K562 (cell line): ENCODE measurements at regions not wholly inside any gene's neighbourhood (a gene's known extent, or its start where the extent isn't known, plus 50 kb on each side); places are given as distances from the start of the nearest gene placed in this dataset.

ENCODE experiments used
- ATAC-seq: fragments of 200-7000 bp; cut with Tn5 transposase; 3 replicates; pipeline ENCODE4 v1.9.1; 2020; ENCODE audit warnings: moderate library complexity
- BruUV-seq: library from RNA; stranded (reverse); fragments of 400-500 nt; replicated peaks from 2 replicates; lab custom pipeline; 2021; lab: Mats Ljungman, UMichigan
- CTCF ChIA-PET: fragments of 300-600 bp; formaldehyde crosslinking; extraction: SDS; loops from one replicate; lab custom pipeline; 2021; ENCODE audit warnings: low intra/inter-chr PET ratio; lab: Yijun Ruan, JAX
- POLR2A ChIA-PET: fragments of 300-600, 350-650 bp; sonication (Branson Sonifier 250); formaldehyde crosslinking; extraction: SDS; loops from one replicate; lab custom pipeline; 2021; ENCODE audit warnings: antibody characterized with exemption, inconsistent platforms; lab: Yijun Ruan, JAX
- DNase-seq, 4 experiments: peaks; one replicate each; pipeline versions ENCODE4 v3.0.0 to v3.0.0-alpha.2; 2011 to 2018; ENCODE audit warnings: low spot score in 3 of 4, mixed read lengths in 3 of 4; ENCODE audit errors: extremely low read depth in 1 of 4
- FAIRE-seq: peaks from 2 replicates; lab custom pipeline; 2011; peaks lifted over from hg19 to GRCh38; lab: Jason Lieb, UNC
- H2AFZ ChIP-seq: 2 replicates; pipeline ENCODE4 v1.6.0; 2011; ENCODE audit warnings: low read depth, low read length, control low read depth, inconsistent platforms
- H3K27ac ChIP-seq: fragments of 200-600 bp; 3 replicates; pipeline ENCODE4 v1.8.0; 2011; ENCODE audit warnings: low read depth, mild to moderate bottlenecking, control low read depth, inconsistent platforms, low read length, moderate library complexity, mixed read lengths; ENCODE audit errors: extremely low read depth
- H3K27me3 ChIP-seq, 2 experiments: fragments of 300-600 bp in 1 of 2; 2 replicates in 1 of 2; 3 replicates in 1 of 2; pipeline versions ENCODE4 v1.6.0 to v1.8.0; 2011; ENCODE audit warnings: inconsistent platforms in 2 of 2, low read length in 2 of 2, mild to moderate bottlenecking in 1 of 2, mixed read lengths in 1 of 2, moderate library complexity in 1 of 2; ENCODE audit not compliant: control insufficient read depth in 2 of 2, insufficient read depth in 2 of 2
- H3K36me3 ChIP-seq: fragments of 300-600 bp; 3 replicates; pipeline ENCODE4 v1.8.0; 2011; ENCODE audit warnings: mild to moderate bottlenecking, low read length, inconsistent platforms; ENCODE audit not compliant: control insufficient read depth, insufficient read depth
- H3K4me1 ChIP-seq, 2 experiments: fragments of 200-600 bp in 1 of 2; replicated peaks in 1 of 2; 2 replicates in 1 of 2; 3 replicates in 1 of 2; pipeline versions ENCODE4 v1.5.1 to v1.8.0; 2011; ENCODE audit warnings: inconsistent platforms in 2 of 2, low read length in 2 of 2, mild to moderate bottlenecking in 1 of 2, mixed read lengths in 1 of 2, moderate library complexity in 1 of 2; ENCODE audit not compliant: control insufficient read depth in 2 of 2, insufficient read depth in 2 of 2
- H3K4me2 ChIP-seq: 2 replicates; pipeline ENCODE4 v1.6.1; 2011; ENCODE audit warnings: low read length, control low read depth, inconsistent platforms, mixed read lengths; ENCODE audit not compliant: insufficient read depth
- H3K4me3 ChIP-seq: fragments of 200-600 bp; sonication (generic), shearing (Covaris generic); 2 replicates; pipeline ENCODE4 v1.5.1; 2016; ENCODE audit warnings: control low read depth, inconsistent platforms
- H3K79me2 ChIP-seq: fragments of 200-600 bp; 3 replicates; pipeline ENCODE4 v1.8.0; 2011; ENCODE audit warnings: low read length, inconsistent platforms; ENCODE audit not compliant: control insufficient read depth, insufficient read depth
- H3K9ac ChIP-seq, 2 experiments: 2 replicates each; pipeline versions ENCODE4 v1.6.0 to v1.6.1; 2011; ENCODE audit warnings: low read depth in 2 of 2, low read length in 2 of 2, control low read depth in 1 of 2, inconsistent platforms in 1 of 2, mild to moderate bottlenecking in 1 of 2, mixed read lengths in 1 of 2; ENCODE audit not compliant: insufficient read depth in 1 of 2
- H3K9me1 ChIP-seq: one replicate; pipeline ENCODE4 v1.6.0; 2011; ENCODE audit warnings: inconsistent platforms, mild to moderate bottlenecking, low read length, moderate library complexity; ENCODE audit not compliant: control insufficient read depth, insufficient read depth
- H3K9me3 ChIP-seq: replicated peaks from 2 replicates; pipeline ENCODE4 v1.5.1; 2011; ENCODE audit warnings: low read depth, low read length, inconsistent platforms; ENCODE audit not compliant: control insufficient read depth, insufficient read depth
- H4K20me1 ChIP-seq: replicated peaks from 2 replicates; pipeline ENCODE4 v1.6.1; 2011; ENCODE audit warnings: low read length, inconsistent platforms, mixed read lengths; ENCODE audit not compliant: control insufficient read depth, insufficient read depth
- ASH1L ChIP-seq: fragments of 450-650 bp; IDR thresholded peaks from 2 replicates; pipeline ENCODE4 v1.6.1; 2018; ENCODE audit warnings: borderline replicate concordance, mild to moderate bottlenecking, low read depth; ENCODE audit not compliant: partially characterized antibody
- BACH1 ChIP-seq: fragments of 200-800 bp; sonication (Bioruptor generic); IDR thresholded peaks from 2 replicates; pipeline ENCODE4 v1.6.1; 2016; ENCODE audit warnings: missing genetic modification characterization, missing compliant biosample characterization
- ELF4 ChIP-seq: fragments of 450-650 bp; formaldehyde crosslinking; IDR thresholded peaks from 2 replicates; pipeline ENCODE4 v1.4.0; 2022; ENCODE audit warnings: missing genetic modification characterization
- ETV6 ChIP-seq, 3 experiments: fragments of 150-350 bp in 1 of 3; sonication (generic) in 1 of 3; formaldehyde crosslinking in 1 of 3; IDR thresholded peaks; 2 replicates each; pipeline versions ENCODE4 v1.6.1 to v1.8.0; 2014 to 2022; ENCODE audit warnings: borderline replicate concordance in 2 of 3, low read depth in 2 of 3, antibody characterized with exemption in 1 of 3, low read length in 1 of 3, mild to moderate bottlenecking in 1 of 3, missing genetic modification reagents in 1 of 3
- HNRNPUL1 ChIP-seq: fragments of 200-400 bp; formaldehyde crosslinking; IDR thresholded peaks from 2 replicates; pipeline ENCODE4 v1.6.1; 2017; ENCODE audit warnings: low read length
- IRF2 ChIP-seq: sonication (generic); formaldehyde crosslinking; IDR thresholded peaks from 2 replicates; pipeline ENCODE4 v1.8.1; 2022; ENCODE audit warnings: mild to moderate bottlenecking, missing genetic modification reagents
- JUNB ChIP-seq: fragments of 450-650 bp; formaldehyde crosslinking; conservative IDR thresholded peaks from 2 replicates; pipeline ENCODE4 v1.4.0; 2020; ENCODE audit warnings: mild to moderate bottlenecking
- MIER1 ChIP-seq: fragments of 450-650 bp; IDR thresholded peaks from 2 replicates; pipeline ENCODE4 v1.6.1; 2016; ENCODE audit warnings: antibody characterized with exemption, mild to moderate bottlenecking, low read depth
- NCOA4 ChIP-seq: fragments of 450-650 bp; IDR thresholded peaks from 2 replicates; pipeline ENCODE4 v1.6.1; 2018; ENCODE audit warnings: mild to moderate bottlenecking; ENCODE audit not compliant: partially characterized antibody
- PTRF ChIP-seq: fragments of 450-650 bp; IDR thresholded peaks from 2 replicates; pipeline ENCODE4 v1.6.1; 2016; ENCODE audit warnings: mild to moderate bottlenecking, missing genetic modification characterization, missing compliant biosample characterization
- RBM14 ChIP-seq: fragments of 200-400 bp; formaldehyde crosslinking; IDR thresholded peaks from 2 replicates; pipeline ENCODE4 v1.6.1; 2018; ENCODE audit warnings: low read depth, mild to moderate bottlenecking, low read length, moderate library complexity, borderline replicate concordance; ENCODE audit not compliant: insufficient read depth
- RNF2 ChIP-seq: sonication (generic); IDR thresholded peaks from 2 replicates; pipeline ENCODE4 v1.6.1; 2016
- SMARCC2 ChIP-seq: fragments of 450-650 bp; IDR thresholded peaks from 2 replicates; pipeline ENCODE4 v1.6.1; 2017; ENCODE audit warnings: antibody characterized with exemption, moderate library complexity, mild to moderate bottlenecking, low read depth
- ZBTB26 ChIP-seq: fragments of 450-650 bp; formaldehyde crosslinking; IDR thresholded peaks from 2 replicates; pipeline ENCODE4 v1.4.0; 2022; ENCODE audit warnings: missing genetic modification characterization
- ZFX ChIP-seq: sonication (generic); formaldehyde crosslinking; IDR thresholded peaks from 2 replicates; pipeline ENCODE4 v1.8.0; 2022; ENCODE audit warnings: mild to moderate bottlenecking, missing genetic modification reagents, moderate library complexity
- ZNF140 ChIP-seq: fragments of 250-450 bp; sonication (Bioruptor Pico); IDR thresholded peaks from 2 replicates; pipeline ENCODE4 v1.8.0; 2021; ENCODE audit warnings: moderate library complexity, mild to moderate bottlenecking, inconsistent platforms
- ZNF3 ChIP-seq: fragments of 250-450 bp; sonication (Bioruptor Pico); IDR thresholded peaks from 2 replicates; pipeline ENCODE4 v1.5.0; 2021; ENCODE audit warnings: mild to moderate bottlenecking, moderate library complexity
- ZNF445 ChIP-seq: fragments of 250-450 bp; sonication (Bioruptor Pico); IDR thresholded peaks from 2 replicates; pipeline ENCODE4 v1.4.0; 2020; ENCODE audit warnings: low read depth, mild to moderate bottlenecking, moderate library complexity
- ZNF76 ChIP-seq: fragments of 250-450 bp; sonication (Bioruptor Pico); IDR thresholded peaks from 2 replicates; pipeline ENCODE4 v1.4.0; 2020; ENCODE audit warnings: mild to moderate bottlenecking, moderate library complexity, borderline replicate concordance
- ZNF77 ChIP-seq: fragments of 250-450 bp; sonication (Bioruptor Pico); IDR thresholded peaks from 2 replicates; pipeline ENCODE4 v1.5.0; 2020
- WGBS: fragments of 100-300 bp; shearing (Covaris generic); methylation state at CpG from one replicate; pipeline ENCODE4 v1.1.6; 2016; ENCODE audit warnings: low coverage, mixed read lengths; ENCODE audit not compliant: insufficient coverage; ENCODE audit errors: missing lambda C conversion rate; 5-methylcytosine and 5-hydroxymethylcytosine counted together
- in situ Hi-C: fragments of 300-500 bp; cut with MboI; formaldehyde crosslinking; loops from 4 replicates; pipeline ENCODE4 v1.15.0; 2018; ENCODE audit warnings: inconsistent platforms, mixed read lengths
- intact Hi-C: fragments of 100-400 bp; cut with micrococcal nuclease; formaldehyde crosslinking; loops from 2 replicates; pipeline ENCODE4 v1.14.2; 2022

- FAIRE-seq (no peak), ATAC-seq (no peak), DNase-seq (no peak)
- Histone ChIP-seq H3K4me2 (no peak overlapping the region), H3K27me3 (no peaks in the 10 kb centered on the region), H3K27ac (no peak overlapping the region), H3K9ac (no peak overlapping the region), H2AFZ (no peak overlapping the region), H3K9me1 (no peaks in the 10 kb centered on the region), H3K36me3 (no peaks in the 10 kb centered on the region), H3K9me3 (no peaks in the 10 kb centered on the region), H3K79me2 (no peaks in the 10 kb centered on the region), H3K4me1 (no peaks in the 10 kb centered on the region; a peak in 1 of 5 replicates), H3K4me3 (no peak overlapping the region), H4K20me1 (no peaks in the 10 kb centered on the region)
- TF ChIP-seq MIER1, result no peak
- no peak for TF ChIP-seq ZBTB26
- TF ChIP-seq ZNF3, result no peak
- no peak for TF ChIP-seq ZFX
- TF ChIP-seq ASH1L, result no peak
- TF ChIP-seq ELF4, result no peak
- no peak for TF ChIP-seq RNF2
- TF ChIP-seq ZNF140 (CRISPR knock-in tag), result no peak
- no peak for TF ChIP-seq BACH1 (tag)
- no peak for TF ChIP-seq PTRF (tag)
- no peak for TF ChIP-seq RBM14
- no peak for TF ChIP-seq NCOA4
- no peak for TF ChIP-seq ZNF76 (CRISPR knock-in tag)
- TF ChIP-seq IRF2 (CRISPR knock-in tag), result no peak
- no peak for TF ChIP-seq ZNF445 (CRISPR knock-in tag)
- TF ChIP-seq ZNF77 (CRISPR knock-in tag), result no peak
- TF ChIP-seq JUNB, result no peak
- TF ChIP-seq HNRNPUL1, result no peak
- no peak for TF ChIP-seq ETV6 (IDR thresholded peaks at IDR 0.05; ENCODE audit: borderline replicate concordance in 1 of 2, low read depth in 2 of 2, low read length in 1 of 2)
- TF ChIP-seq ETV6 (CRISPR knock-in tag; IDR thresholded peaks at IDR 0.05; ENCODE audit: borderline replicate concordance), result no peak
- TF ChIP-seq SMARCC2, result no peak
- WGBS, result 37% methylated on average over 3 of the region's 3 CpGs
- ChIA-PET CTCF (no interaction called here), POLR2A (interaction anchor here (1.0 kb wide), 1 partner anchor 10 kb away, joined by 3 read pairs; no protein-coding TSS in a partner anchor)
- no TSS peak for BruUV-seq
- intact Hi-C loops (no loop called here), in situ Hi-C loops (no loop called here)
Measured at GRCh38 chr4:138458751-138459150, 216.6 kb upstream of the SLC7A11 start.
